NCI-H345 (cell line): ENCODE measurements at regions not wholly inside any gene's neighbourhood (a gene's known extent, or its start where the extent isn't known, plus 50 kb on each side); places are given as distances from the start of the nearest gene placed in this dataset.
"Not testable (repeated sequence)": the region's sequence is repeated elsewhere in the genome, so short reads cannot be mapped to it uniquely, and the experiment has no call there.

Source experiments
- DNase-seq: peaks from one replicate; lab custom pipeline; 2025; lab: John Stamatoyannopoulos, UW

DNA sequence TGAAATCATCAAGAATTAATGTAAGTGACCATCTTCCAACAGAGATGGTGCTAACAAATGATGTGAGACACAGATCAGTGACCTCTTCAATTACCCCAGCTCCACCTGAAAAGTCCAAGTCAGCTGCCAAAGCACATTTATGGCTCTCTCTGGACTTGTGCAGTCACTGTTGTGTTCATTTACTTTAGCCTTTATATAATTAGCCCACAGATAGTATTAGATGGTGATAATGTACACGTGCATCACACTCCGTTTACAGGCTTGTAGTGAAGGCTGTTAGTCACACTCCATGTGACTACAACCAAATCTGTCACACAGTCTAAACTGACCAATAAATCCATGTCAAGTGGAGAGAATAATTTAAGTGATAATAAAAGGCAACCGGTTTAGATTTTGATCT lies 331.5 kb upstream of the IL12A start:
- DNase-seq: no peak

DNA sequence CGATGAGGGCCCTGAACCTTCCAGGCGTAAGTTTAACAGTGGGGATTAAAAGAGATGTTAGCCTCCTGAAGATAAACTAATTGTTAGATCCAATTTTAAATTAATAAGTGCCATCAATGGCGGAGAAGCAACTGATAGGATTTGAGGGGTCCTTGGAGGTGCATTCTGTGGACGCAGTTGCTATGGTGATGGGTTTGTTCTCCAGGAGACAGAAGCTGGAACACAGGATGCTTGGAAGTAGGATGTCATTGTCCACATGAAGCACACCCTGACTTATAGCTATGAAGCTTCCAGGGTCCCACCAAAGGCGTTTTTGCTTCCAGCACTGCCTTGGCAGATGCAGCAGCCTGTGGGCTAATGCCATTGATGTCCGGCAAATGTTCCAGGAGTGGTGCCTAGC lies 331.0 kb upstream of the IL12A start:
- DNase-seq: no peak

DNA sequence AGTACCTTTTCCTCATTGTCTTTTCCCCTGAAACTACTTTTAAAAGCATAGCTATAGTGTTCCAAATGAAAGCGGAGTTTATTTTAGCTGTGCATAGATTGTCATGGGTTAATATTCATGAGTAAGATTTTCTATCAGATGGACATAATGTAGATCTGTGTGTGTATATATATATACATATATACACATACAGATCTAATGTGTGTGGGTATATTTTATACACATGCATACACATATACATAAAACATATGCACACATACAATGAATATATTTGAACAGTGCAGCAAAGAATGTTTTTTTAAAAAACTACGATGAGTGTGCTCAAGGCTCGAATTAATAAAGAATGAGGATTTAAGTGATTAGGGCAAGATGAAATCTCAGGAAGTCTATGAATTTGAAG lies 328.3 kb upstream of the IL12A start:
- DNase-seq: no peak

DNA sequence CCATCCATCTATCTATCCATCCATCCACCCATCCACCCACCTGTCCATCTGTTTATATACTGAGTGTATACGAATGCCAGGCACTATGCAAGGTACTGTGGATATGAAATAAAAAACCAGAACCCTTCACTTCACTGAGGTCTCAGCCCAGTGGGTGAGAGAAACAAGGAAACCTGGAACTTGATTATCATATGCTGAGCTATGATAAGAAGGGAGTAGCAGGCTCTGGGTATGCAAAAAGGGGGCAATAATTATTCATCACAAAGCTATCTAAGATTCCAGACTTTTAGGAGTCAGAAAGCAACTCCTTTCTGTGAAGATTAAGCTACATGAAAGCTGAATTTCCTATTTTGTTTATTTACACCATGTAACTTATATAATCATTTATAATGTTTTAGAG lies 327.7 kb upstream of the IL12A start:
- DNase-seq: no peak

DNA sequence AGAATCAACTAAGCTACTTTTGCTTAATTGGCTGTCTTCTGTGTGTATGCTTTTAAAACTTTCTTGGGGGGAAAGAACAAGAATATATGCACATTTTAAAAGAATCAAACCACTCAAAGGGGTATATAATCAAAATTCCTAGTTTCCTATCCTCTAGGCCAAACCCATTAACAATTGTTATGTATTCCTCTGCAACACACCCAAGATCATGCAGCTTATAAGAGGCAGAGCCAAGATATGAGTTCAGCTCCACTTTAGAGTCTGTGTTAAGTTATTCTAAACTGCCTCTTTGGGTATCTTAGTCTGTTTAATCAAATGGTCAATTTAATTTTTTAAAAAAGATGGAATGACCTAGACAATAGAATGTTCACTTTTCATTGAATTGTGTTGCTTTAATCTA lies 326.1 kb upstream of the IL12A start:
- DNase-seq: no peak

DNA sequence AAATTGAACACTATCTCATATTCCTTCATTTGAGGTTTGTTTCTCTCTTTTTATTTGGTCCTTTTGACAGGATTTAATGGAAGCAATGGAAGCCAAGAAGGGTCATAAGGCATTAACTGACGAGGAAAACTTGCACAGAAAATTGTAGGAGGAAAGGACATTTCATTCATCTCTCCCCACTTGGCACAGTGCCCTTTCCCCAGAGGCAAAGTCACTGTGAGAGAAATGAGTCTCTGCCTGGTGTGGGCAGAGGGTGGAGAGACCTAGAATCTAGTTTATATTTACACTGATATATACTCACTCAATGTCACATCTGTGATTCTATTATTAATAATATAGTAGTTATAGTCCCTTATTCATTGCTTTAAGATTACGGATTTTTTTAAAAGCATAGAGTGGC lies 324.6 kb upstream of the IL12A start:
- DNase-seq: peak; percentile 6

DNA sequence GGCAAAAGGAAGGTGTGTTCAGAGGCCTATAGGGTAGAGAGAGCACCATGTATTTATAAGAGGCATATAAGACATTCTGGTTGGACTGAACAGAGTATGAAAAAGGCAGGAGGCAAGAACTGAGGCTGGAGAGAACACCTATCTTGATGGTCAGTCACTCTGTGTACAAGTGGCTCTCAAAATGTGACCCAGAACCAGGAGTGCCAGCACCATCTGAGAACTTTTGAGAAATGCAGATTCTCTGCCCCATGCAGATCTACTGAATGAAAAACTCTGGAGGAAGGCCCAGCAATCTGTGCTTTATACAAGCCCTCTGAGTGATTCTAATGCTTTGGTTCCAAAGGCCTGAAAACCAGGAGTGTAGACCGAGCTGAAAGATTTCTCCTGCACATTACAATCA lies 324.0 kb upstream of the IL12A start:
- no peak for DNase-seq

DNA sequence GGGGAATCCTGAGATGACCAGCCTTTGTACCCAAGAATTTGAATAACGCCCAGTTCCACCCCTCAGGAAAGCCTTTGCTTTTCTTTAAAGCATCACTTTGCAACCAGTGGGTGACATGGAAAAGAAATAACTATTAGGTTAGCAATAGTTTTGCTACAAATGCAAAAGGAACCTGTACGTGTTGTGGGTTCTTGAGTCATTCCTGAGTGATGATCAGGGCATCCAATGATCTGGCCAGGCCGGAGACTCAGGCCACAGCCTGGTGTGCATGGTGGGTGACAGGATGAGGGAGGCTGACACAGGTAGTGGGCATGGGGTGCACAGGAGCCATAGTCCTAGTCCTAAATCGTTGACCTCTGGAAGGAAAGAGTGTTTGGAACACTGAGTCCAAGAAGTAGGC lies 321.4 kb upstream of the IL12A start:
- no peak for DNase-seq

DNA sequence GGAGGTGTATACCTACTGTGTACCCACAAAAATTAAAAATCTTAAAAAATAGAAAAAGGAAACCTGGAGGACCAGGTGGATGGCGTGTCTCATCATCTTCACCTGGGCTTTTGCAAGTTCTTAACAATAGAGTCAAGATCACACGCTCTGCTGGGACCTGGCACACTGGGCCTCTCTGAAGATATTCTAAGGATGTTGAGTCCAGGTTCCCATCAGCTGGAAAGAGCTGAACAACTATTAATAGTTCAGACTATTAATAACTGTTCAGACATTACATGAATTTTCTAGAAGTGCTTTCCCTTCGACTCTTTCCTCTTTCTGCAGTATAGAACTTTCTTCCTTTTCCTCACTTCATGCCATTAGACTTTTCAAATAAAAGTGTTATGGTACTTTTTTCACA lies 320.2 kb upstream of the IL12A start:
- DNase-seq: no peak

DNA sequence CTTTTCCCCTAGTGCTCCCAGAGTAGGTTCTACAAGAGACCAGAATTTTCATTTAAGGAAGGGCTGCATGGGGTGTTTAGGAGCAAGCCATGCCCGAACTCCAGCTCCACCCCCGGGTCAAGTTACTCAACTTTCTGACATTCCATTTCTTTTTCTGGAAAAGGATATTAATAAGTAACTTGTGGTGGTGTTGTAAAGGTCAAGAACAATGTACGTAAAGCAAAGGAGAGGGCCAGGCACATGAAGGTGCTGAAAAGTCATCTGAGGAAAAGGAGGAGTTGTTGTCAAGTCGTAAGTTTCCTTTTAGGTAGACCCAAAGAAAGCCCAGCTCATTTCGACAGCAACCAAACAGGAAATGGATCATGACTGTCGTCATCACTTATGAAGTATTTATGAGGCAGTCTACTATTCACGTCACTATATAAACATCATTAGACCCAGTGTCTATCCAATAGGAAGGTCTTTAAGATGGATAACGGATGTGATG lies 319.6 kb upstream of the IL12A start:
- no peak for DNase-seq

DNA sequence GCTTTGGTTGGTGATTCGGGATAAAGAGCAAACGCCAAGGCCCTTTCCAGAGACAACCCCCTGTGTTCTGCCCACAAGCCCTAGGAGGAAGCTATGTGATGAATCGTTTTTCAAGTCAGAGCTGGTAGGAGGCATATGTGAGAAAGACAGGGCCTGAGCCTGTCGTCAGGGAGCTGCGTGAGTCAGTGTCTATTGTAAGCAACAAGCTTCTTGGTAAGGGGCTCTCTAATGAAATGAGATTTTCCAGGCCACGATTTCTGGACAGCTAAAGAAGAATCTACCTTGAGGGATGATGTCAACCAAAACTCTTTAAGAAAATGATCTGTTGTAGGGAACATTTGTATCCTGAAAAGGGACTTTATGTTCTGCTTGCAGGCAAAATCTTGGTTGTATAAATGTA lies 318.9 kb upstream of the IL12A start:
- DNase-seq: no peak

DNA sequence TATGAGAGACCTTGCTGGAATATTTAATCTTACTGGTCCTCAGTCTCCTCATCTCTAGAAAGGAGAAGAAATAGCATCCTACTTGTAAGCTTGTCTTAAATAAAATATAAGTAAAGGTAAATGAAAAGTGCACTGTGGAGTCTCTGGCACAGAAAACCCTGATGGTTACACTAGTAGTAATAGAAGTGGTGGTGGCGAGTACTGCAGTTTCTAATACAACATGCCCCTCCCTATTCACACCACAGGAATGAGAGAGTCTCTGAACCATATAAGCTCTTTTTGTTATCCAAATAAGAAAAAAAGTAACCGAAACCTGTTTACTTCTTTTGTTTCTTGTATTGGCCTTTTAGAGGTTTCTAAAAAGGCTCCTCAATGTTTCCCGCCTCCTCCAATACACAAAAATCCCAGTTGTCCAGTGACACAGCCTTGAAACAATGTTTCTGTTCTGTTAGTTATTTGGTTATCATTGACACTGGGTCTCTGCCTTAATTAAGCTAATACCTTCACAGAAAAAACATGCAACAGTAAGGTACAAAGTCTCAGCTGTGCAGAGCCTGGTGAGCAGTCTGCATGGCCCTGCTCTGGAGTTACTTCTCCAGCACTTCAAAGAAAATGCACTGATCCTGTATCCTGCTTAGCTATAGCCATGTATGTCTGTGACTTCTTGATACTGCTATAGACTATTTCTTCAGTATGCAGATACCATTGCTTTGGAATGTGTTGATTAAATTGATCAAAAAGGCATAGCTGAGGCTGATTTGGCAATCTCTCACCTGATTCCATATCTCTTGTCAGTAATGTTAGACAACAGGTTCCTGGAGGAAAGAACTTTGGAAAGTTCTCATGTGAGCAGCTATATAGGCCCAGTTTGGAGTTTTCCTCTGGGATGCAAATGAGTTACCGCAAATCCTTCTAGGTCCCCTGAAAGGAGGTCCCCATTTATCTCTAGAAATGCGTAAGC lies 315.6 kb upstream of the IL12A start:
- no peak for DNase-seq

DNA sequence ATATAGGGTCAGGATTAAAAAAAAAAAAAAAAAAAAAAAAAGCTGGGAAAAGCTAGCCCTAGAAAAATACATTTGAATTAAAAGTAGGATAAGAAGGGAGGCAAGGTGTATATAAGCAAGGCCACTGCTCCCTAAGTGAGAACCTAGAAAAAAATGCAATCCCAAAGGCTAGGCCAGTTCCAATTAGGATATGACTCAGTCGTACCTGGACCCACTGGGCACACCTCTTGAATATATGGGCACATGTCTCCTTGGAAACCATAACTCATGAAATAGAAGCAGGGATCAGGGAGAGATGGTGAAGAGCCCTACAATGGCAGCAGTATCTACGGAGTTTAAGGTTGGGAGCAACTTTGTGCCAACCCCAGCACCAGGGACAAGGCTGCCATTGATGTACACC lies 314.1 kb upstream of the IL12A start:
- no peak for DNase-seq

DNA sequence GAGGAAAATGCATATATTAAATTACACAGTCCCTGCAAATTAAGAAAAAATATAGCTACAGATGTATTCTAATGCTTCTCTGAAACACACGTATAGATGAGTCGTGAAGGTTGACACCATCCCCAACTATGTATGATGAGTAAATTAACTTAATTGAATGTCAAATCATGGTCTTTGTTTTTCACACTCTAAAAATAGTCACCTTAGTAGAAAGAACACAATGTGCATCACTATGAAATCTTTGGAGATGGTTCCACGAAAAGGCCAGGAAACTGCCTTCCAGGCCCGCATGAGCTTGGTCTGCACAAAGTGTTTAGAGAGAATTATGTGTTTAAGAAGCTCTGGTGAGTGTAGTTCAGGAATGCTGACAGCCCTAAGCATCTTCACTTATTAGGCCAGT lies 313.4 kb upstream of the IL12A start:
- DNase-seq: no peak

DNA sequence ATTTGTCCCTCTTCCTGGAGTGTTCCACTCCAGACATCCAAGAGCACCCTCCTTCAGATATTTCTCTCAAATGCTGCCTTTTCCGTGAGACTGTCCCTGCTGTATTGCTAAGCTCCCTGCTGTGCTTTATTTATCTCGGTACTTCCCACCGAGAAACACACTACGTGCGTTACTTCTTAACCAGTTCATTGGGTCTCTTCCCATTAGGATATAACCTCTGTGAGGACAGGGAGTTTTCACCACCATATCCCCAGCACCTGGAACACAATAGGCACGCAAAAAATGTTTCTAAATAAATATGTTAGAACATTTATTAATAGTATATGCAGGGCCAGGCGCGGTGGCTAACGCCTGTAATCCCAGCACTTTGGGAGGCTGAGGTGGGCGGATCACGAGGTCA lies 308.7 kb upstream of the IL12A start:
- no peak for DNase-seq

DNA sequence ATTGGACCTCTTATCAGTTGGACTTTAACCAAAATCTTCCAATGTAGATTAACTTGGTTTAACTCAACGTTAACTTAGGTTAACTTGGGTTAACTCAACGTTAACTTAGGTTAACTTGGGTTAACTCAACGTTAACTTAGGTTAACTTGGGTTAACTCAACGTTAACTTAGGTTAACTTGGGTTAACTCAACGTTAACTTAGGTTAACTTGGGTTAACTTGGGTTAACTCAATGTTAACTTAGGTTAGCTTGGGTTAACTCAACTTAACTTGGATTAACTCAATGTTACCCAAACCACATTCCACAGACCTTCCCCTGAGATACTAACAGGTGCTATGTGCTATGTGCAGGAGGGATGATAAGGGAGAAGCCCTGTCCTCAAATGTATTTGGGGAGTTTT lies 306.9 kb upstream of the IL12A start:
- not testable (repeated sequence) for DNase-seq

DNA sequence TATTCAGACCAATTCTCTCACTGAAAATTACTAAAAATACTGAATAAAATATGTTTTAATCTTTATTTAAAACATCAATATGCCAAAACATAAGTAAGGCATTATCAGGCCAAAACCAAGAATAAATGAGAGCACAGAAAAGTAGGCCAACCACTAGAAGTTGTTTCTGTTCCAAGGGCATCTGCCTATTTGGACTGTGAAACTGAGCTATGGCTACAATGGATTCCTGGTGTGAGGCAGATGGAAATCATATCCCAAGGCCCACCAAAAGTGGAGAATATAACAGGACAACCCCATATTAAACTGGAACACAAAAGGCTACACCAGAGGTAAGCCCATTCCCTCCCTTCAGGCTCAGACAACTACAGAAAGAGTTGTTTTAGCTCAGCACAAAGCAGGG lies 302.8 kb upstream of the IL12A start:
- DNase-seq: no peak

DNA sequence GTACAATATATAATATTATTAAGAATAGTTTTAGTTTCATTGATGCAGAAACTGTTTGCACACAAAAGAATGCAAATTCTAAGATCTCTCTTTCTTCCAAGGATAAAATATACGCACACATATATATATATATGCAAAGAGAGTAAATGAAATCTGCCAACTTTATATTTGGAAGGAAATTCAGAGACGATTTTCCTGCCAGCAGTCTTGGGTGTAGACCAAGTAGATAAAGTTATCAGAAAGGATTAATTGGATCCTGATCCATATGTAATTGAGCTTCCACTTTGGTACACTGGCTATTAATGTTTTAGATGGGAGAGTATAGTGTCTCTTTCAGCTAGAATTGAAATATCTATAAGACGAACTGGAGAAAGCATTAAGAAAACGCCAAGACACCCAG lies 295.4 kb upstream of the IL12A start:
- DNase-seq: no peak

DNA sequence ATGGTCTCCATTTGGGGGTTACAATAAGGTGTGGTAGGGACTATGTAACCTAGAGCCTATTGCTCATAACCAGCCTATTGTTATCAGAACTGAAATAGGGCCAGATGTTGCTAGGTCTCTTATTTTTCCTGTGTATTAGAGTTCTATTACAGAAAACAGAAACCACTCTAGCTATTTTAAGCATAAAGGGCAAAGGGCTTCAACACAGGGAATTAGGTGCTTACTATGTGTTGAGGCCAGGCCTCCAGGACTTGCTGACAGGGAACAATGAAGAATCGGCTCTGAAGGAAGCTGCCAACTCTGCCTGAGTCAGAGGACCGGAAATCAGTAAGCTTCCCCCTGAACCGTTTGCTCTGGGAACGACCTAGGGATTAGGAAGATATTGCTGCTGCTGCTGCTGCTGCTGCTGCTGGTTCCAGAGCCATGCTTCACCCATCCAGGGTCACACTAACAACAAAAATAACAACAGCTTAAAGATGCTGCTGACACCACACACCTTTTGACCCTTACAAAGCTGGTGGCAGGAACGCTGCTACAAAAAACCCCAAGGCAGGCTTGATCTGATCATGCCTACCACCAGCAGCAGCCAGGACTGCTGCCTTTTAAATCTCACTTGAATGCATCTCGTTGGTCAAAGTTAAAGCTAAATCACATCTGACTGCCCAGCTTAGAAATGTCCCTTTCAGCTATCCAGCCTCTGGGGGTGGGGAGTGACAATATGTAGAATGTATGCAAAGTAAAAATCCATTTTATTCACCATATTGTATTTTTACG lies 276.9 kb upstream of the IL12A start:
- no peak for DNase-seq

DNA sequence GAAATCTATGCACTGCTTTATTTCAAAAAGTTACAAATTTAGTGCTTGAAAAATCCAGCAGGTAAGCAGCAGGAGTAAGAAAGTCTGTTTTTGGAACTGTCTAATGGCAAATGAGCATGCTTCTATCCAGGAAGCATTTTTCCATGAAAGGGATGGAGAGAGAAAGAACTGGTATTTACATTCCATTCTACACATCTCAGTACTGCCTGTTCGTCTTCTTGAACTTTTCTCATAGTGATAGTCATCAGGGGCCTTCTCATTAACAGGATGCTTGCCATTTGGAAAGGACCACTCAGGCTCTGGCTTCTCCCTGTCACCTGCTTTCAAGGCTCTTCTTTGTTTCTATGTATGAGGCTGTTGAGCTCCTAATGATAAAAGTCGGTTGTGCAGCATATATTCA lies 267.3 kb upstream of the IL12A start:
- DNase-seq: no peak

DNA sequence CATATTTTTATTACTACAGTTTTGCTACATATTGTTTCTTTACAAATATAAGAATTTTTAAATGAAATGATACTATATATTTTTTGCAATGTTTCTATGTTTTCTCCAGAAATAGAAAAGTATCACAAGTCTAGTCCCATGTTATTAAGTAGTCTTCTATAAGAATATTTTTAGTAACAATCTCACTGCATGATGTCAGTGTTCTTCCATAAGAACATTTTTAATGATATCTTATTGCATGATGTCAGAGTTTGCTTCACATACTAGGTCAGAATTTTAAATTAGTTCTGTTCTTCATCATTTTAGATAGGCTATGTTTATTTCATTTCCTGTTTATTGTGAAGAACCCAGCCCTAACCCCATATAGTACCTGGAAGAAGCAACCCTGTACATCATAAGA lies 265.3 kb upstream of the IL12A start:
- no peak for DNase-seq

DNA sequence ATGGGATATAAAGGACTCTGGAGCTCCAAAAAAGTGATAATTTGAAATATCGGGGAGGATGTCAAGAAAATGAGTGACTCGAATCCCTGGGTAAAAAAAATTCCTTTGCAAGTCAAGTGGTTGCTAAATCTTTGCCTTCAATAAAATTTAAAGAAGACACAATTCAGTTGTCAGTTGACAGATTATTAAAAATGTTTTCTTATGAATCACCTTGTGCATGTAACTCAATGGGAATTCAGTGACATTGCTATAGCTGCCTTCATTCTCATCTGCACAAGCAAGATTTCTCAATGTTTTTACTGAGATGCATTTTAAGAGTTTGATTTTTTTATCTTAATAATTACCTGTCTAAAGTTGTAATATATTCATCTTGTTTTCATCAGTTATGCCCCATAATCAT lies 264.0 kb upstream of the IL12A start:
- no peak for DNase-seq

DNA sequence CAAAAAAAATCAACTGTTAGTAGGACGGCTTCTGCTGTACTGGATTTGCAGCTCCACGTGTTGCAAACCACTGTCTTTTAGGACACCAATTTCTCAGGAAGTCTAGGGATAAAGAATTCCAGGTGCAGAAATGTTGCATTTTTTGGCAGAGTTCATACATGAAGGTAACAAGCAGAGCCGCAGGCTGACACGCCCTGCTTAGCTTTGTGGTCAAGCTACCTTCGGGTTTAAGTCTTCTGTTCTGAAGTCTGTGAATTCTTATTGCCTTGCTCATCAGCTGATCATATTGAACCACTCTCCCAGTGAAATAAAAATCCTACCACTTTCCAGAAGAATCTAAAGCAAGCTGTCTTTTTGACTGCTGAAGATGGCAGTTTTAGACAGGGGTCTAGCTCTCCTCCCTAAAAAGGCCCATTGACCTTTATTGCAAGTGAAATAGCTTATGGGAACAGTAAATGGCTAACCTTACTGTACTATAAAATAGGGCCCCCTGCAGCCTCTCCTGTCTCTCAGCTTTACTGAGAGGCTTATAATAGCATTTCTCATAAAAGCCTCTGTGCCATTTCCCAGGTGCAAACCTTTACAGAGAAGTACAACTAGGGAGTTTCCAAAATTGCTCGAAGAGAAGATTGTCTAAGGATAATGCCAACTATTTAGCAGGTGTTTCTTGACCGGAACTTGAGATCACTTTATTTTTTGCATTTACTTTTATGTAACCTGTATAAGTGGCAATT lies 262.2 kb upstream of the IL12A start:
- DNase-seq: no peak
